ENCODE measurements at regions not wholly inside any gene's neighbourhood (a gene's known extent, or its start where the extent isn't known, plus 50 kb on each side); places are given as distances from the start of the nearest gene placed in this dataset.

- Histone ChIP-seq H3K36me3 (replicated peaks; ENCODE audit: insufficient read depth, low read depth) (no peaks in the 10 kb centered on the region), H2AFZ (no peak overlapping the region), H3K4me2 (no peak overlapping the region), H3K27me3 (no peaks in the 10 kb centered on the region), H3K4me3 (no peak overlapping the region), H3K27ac (no peak overlapping the region), H3K9me3 (ENCODE audit: low read depth) (no peaks in the 10 kb centered on the region), H4K20me1 (ENCODE audit: insufficient read depth, poor library complexity, severe bottlenecking) (no peaks in the 10 kb centered on the region), H3K4me1 (ENCODE audit: insufficient read depth) (no peaks in the 10 kb centered on the region), H3K79me2 (no peaks in the 10 kb centered on the region), H3K9me2 (replicated peaks; ENCODE audit: insufficient read depth) (no peaks in the 10 kb centered on the region)
- TF ChIP-seq CTCF (IDR thresholded peaks at IDR 0.05; ENCODE audit: poor library complexity) (no peak), EZH2phosphoT487 (IDR thresholded peaks at IDR 0.05; ENCODE audit: low read depth, severe bottlenecking, unreplicated experiment) (no peak), EZH2 (IDR thresholded peaks at IDR 0.05; ENCODE audit: borderline replicate concordance) (no peak)
- DNase-seq (ENCODE audit: low spot score): no peak
- 79% methylated on average over 2 of the region's 2 CpGs for WGBS (ENCODE audit: low lambda C conversion rate, missing lambda C conversion rate)
Observed at GRCh38 chr3:94904156-94904674, 841.4 kb downstream of the NSUN3 start.

- no peaks in the 10 kb centered on the region for H4K20me1 ChIP-seq (ENCODE audit: insufficient read depth, poor library complexity, severe bottlenecking)
- no peaks in the 10 kb centered on the region for H3K36me3 ChIP-seq (replicated peaks; ENCODE audit: insufficient read depth, low read depth)
- 63% methylated on average over 2 of the region's 2 CpGs for WGBS (ENCODE audit: low lambda C conversion rate, missing lambda C conversion rate)
- no peaks in the 10 kb centered on the region for H3K79me2 ChIP-seq
- no peak overlapping the region for H3K4me3 ChIP-seq
- H2AFZ ChIP-seq: no peak overlapping the region
- TF ChIP-seq EZH2phosphoT487 (IDR thresholded peaks at IDR 0.05; ENCODE audit: low read depth, severe bottlenecking, unreplicated experiment) (no peak), EZH2 (IDR thresholded peaks at IDR 0.05; ENCODE audit: borderline replicate concordance) (no peak), CTCF (IDR thresholded peaks at IDR 0.05; ENCODE audit: poor library complexity) (no peak)
- no peak overlapping the region for H3K27ac ChIP-seq
- H3K9me2 ChIP-seq (replicated peaks; ENCODE audit: insufficient read depth): no peaks in the 10 kb centered on the region
- no peaks in the 10 kb centered on the region for H3K27me3 ChIP-seq
- H3K4me1 ChIP-seq (ENCODE audit: insufficient read depth): no peaks in the 10 kb centered on the region
- H3K4me2 ChIP-seq: no peak overlapping the region
- DNase-seq (ENCODE audit: low spot score): no peak
- no peaks in the 10 kb centered on the region for H3K9me3 ChIP-seq (ENCODE audit: low read depth)
Observed at GRCh38 chr3:94909726-94910125, 846.9 kb downstream of the NSUN3 start.

GRCh38 chr3:94912656-94913055 lies 849.8 kb downstream of the NSUN3 start:
- H3K27ac ChIP-seq: no peak overlapping the region
- 87% methylated on average over 3 of the region's 3 CpGs for WGBS (ENCODE audit: low lambda C conversion rate, missing lambda C conversion rate)
- H3K4me1 ChIP-seq (ENCODE audit: insufficient read depth): no peaks in the 10 kb centered on the region
- H3K27me3 ChIP-seq: no peaks in the 10 kb centered on the region
- H3K9me3 ChIP-seq (ENCODE audit: low read depth): no peaks in the 10 kb centered on the region
- TF ChIP-seq EZH2phosphoT487 (IDR thresholded peaks at IDR 0.05; ENCODE audit: low read depth, severe bottlenecking, unreplicated experiment): no peak
- TF ChIP-seq EZH2 (IDR thresholded peaks at IDR 0.05; ENCODE audit: borderline replicate concordance): no peak
- TF ChIP-seq CTCF (IDR thresholded peaks at IDR 0.05; ENCODE audit: poor library complexity): no peak
- no peaks in the 10 kb centered on the region for H3K36me3 ChIP-seq (replicated peaks; ENCODE audit: insufficient read depth, low read depth)
- no peaks in the 10 kb centered on the region for H4K20me1 ChIP-seq (ENCODE audit: insufficient read depth, poor library complexity, severe bottlenecking)
- DNase-seq (ENCODE audit: low spot score): no peak
- no peak overlapping the region for H2AFZ ChIP-seq
- H3K79me2 ChIP-seq: no peaks in the 10 kb centered on the region
- H3K4me3 ChIP-seq: no peak overlapping the region
- no peaks in the 10 kb centered on the region for H3K9me2 ChIP-seq (replicated peaks; ENCODE audit: insufficient read depth)
- H3K4me2 ChIP-seq: no peak overlapping the region

- no peaks in the 10 kb centered on the region for H3K36me3 ChIP-seq (replicated peaks; ENCODE audit: insufficient read depth, low read depth)
- no peak for TF ChIP-seq EZH2phosphoT487 (IDR thresholded peaks at IDR 0.05; ENCODE audit: low read depth, severe bottlenecking, unreplicated experiment)
- no peak for TF ChIP-seq EZH2 (IDR thresholded peaks at IDR 0.05; ENCODE audit: borderline replicate concordance)
- H4K20me1 ChIP-seq (ENCODE audit: insufficient read depth, poor library complexity, severe bottlenecking): no peaks in the 10 kb centered on the region
- no peak overlapping the region for H3K4me3 ChIP-seq
- no peaks in the 10 kb centered on the region for H3K9me3 ChIP-seq (ENCODE audit: low read depth)
- WGBS (ENCODE audit: low lambda C conversion rate, missing lambda C conversion rate): 78% methylated on average over 8 of the region's 8 CpGs
- no peak overlapping the region for H3K27ac ChIP-seq
- no peak overlapping the region for H3K4me2 ChIP-seq
- DNase-seq (ENCODE audit: low spot score): no peak
- no peaks in the 10 kb centered on the region for H3K4me1 ChIP-seq (ENCODE audit: insufficient read depth)
- no peaks in the 10 kb centered on the region for H3K79me2 ChIP-seq
- H3K9me2 ChIP-seq (replicated peaks; ENCODE audit: insufficient read depth): no peaks in the 10 kb centered on the region
- no peak overlapping the region for H2AFZ ChIP-seq
- H3K27me3 ChIP-seq: no peaks in the 10 kb centered on the region
Observed at GRCh38 chr3:94927175-94927574, 864.3 kb downstream of the NSUN3 start.
